Stimulated activated CD8-positive, alpha-beta memory T cell treated with anti-CD3 and anti-CD28 coated beads, Interleukin-2, amount 100 ng/mL, for 1 hour (primary cell): ENCODE measurements at regions not wholly inside any gene's neighbourhood (a gene's known extent, or its start where the extent isn't known, plus 50 kb on each side); places are given as distances from the start of the nearest gene placed in this dataset.

Source experiments
- DNase-seq, 2 donors: peaks; one replicate each; pipeline ENCODE4 v3.0.0-alpha.2; 2020; ENCODE audit warnings: low read depth in 2 of 2

GRCh38 chr5:175037820-175038219 is 313.4 kb downstream of the MSX2 start:
- no peak for DNase-seq

DNA sequence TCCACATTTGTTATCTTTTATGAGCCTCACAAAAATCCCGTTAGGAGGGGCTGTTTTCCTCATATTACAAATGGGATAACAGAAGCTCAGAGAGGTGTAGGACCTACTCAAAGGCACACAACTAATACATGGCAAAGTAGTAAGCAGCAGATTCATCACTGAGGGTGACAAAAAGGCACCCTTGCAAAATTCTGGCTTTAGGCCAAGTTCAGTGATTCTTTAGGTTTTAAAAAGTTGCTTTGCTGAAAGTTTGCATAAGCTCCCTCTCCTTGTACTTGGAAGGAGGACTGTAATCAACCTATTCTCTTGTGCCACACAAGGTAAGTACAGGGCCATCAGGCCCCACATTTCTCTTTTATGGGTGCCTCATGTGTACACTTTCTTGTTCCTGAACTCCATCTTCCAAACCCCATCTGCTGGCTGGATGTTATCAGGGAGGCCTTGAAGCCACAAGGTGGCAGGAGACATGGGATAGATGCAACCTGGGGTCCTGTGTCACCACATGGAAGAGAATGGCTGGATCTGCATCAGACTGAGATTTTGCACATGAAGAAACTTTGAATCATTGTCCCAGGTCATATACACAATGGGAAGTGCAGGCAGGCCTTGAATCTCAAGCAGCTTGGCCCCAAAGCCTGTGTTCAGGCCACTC is 311.6 kb downstream of the MSX2 start:
- no peak for DNase-seq

- DNase-seq: no peak
These were observed 310.5 kb downstream of the MSX2 start for GRCh38 chr5:175034924-175035323.

DNA sequence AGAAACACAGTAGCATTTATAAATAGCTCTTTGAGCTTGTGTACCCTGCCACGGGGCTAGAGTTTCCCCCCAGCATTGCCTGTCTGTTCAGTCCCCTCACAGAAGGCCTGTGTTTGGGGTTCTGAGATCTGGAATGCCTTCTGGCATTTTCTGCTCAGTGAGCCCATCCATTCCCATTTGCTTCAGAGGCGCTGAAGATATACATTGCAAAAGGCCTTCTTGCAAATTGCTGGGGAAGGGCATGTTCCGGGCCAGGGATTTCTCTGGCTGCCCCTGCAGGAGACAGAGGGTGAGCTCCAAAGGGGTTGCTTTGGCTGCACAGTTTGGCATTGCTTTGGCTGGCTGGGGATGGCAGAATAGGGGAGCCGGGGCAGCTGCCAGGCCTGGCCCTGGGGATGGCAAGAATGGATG is 308.4 kb downstream of the MSX2 start:
- no peak for DNase-seq

DNA sequence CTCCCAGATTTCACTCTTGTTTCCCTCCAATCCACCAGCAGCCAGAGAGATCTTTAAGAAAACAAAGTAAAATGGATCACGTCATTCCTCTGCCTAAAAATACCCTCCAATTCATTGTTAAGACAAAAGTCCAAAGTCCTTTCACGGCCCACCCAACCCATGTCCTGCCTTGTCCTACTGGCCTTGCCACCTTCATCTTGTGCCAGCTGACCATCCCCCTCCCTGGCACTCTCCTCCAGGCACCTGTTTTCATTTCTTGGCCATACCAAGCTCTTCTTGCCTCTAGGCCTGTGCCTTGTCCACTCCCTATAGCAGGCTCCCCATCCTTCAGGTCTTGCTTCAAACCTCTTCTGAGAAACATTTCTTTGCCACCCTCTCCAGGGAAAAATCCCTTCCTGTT is 307.6 kb downstream of the MSX2 start:
- no peak for DNase-seq

DNA sequence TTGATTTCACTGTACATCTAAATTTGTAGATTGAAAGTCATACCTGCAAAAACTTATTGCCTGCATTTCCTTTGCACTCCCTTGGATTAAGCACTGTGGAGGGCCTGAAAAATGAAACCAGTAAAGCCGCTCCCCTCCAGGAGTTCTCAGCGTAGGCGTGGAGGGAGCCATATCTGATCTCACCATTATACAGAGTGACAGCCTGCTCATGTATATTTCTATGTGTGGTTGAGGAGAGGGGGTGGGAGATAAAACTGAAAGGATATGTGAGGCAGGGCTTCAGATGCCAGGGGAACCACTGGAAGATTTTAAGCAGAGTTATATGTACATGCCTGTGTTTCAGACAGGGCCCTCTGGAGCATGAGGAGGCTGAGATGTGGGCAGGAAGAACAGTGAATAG is 303.0 kb downstream of the MSX2 start:
- DNase-seq: no peak

- no peak for DNase-seq
These were observed 300.7 kb downstream of the MSX2 start for GRCh38 chr5:175025077-175025476.

GRCh38 chr5:175021841-175022625 is 297.7 kb downstream of the MSX2 start:
- no peak for DNase-seq

DNA sequence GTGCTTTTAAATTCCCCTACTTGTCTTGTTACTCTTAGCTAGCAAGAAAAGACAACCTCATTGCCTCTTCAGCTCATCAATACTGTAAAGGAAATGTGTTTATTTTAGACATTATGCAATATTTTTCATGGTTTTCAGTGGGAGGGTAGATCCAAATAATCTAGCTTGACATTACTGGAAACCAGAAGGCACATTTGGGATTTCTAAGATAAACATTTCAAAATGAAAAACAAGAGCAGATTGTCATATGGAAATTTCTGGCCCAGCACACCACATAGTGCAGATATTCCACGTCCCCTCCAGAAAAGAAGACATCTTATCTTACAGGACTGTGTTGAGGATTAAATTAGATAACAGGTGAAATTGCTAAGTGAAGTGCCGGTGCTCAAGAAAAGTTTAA is 296.9 kb downstream of the MSX2 start:
- no peak for DNase-seq

- no peak for DNase-seq
These were observed 290.8 kb downstream of the MSX2 start for GRCh38 chr5:175015028-175015685.

- no peak for DNase-seq
These were observed 288.9 kb downstream of the MSX2 start for GRCh38 chr5:175013251-175013650.

GRCh38 chr5:175012267-175012666 is 287.9 kb downstream of the MSX2 start:
- no peak for DNase-seq

DNA sequence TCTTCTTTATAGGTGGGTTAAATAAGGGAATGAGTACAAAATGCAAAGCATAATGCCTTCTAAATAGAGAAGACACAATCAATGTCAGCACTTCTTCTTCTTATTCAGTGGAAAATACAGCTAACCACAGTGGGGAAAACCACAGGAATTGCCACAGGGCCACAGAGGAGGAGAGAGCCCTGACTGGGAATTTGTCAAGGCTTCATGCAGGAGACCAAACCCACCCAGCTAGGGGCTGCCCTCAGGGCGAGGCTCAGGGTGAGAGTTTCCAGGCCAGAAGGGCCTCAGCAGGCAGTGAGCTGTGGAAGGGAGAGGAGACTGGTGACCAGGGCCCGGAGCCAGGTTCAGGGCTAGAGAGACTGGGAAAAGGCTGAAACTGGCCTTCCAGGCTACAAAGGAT is 279.1 kb downstream of the MSX2 start:
- no peak for DNase-seq

DNA sequence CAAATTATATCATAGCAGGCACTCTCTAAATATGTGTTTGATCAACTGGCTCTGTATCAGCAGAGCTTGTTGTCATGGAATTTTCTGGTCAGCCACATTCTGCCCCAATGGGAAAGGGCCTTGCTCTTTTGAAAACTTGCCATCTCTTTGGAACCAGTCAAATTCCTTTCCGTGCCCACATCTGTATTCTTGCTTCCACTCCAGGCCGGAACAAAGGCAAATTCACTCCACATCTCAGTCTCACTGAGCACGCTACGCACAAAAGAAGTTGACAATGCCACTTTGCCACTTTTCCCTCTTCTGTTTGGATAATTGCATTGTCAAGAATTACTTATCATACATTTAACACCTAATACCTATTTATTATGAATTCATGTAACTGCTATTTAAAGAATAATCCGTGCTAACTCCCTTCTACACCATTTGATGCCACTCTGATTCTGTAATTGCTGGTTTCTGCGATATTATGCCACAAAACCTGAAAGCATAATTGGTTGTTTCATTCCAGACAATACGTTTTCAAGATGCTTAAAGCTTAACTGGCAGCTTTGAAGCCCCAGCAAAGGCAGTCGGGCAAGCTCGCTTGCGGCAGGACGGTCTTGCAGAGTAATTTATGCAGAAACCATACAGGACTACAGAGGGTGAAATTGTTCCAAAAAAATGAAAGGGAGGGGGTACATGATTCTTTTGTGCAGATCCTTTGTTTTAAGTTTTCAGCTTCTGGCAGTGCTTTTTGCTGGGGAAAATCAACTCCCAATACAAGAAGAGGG is 277.7 kb downstream of the MSX2 start:
- DNase-seq: no peak

- no peak for DNase-seq
These were observed 276.9 kb downstream of the MSX2 start for GRCh38 chr5:175001311-175001710.

- no peak for DNase-seq
These were observed 275.2 kb downstream of the MSX2 start for GRCh38 chr5:174999581-174999980.

- no peak for DNase-seq
These were observed 273.8 kb downstream of the MSX2 start for GRCh38 chr5:174998131-174998730.

DNA sequence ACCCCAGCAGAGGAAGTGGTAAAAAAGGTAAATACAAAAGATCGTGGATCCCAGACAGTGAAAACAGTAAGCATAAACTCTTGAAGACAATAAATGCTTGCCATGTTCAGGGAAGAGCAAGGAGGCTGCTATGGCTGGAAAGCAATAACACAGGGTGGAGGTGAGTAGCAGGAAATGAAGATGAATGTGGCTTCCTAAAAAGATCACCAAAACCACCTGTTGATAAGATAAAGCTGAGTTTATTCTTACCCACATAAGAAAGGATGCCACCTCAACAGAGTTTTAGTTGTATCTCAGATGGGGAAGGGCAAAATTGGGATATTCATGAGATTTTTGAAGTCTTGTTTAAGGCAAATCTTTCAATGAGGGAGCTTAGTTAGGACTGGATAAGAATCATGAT is 273.3 kb downstream of the MSX2 start:
- no peak for DNase-seq

DNA sequence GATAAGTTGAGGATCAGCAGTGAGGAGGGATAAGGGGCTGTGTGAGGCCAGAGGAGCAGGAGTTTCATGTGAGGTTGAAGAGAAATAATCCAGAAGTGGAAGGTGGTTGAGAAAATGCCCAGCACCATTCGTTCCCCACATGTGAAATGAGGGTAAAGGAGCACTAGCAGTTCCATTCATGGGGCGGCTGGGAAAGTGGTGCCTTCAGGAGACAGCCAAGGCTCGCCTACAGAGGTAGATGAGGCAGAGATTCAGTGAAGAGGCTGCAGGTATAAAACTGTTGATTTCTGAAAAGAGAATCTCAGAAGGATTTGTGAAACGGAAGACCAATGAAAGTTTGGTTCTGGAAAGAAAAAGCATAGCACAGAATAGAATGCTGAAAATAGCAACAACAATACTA is 272.6 kb downstream of the MSX2 start:
- DNase-seq: no peak

- no peak for DNase-seq
These were observed 271.4 kb downstream of the MSX2 start for GRCh38 chr5:174995827-174996226.

DNA sequence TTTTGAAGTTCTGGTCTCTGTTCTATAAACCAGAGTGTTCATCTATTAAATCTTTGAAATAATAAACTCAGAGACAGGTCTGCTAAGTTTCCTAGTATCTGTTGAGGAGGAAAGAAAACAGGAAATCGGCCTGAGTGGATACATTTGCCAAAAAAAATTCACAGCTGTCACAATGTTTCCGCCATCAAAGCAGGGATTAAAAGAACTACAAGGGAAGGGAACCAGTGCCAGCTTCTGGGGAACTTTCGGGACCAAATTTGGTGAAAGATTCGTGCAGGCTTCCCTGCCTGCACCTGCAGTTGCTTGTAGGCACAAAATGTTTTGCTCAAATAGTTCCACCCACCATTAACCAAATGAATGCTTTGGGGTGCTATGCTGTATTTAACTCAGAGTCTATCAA is 267.5 kb downstream of the MSX2 start:
- no peak for DNase-seq

DNA sequence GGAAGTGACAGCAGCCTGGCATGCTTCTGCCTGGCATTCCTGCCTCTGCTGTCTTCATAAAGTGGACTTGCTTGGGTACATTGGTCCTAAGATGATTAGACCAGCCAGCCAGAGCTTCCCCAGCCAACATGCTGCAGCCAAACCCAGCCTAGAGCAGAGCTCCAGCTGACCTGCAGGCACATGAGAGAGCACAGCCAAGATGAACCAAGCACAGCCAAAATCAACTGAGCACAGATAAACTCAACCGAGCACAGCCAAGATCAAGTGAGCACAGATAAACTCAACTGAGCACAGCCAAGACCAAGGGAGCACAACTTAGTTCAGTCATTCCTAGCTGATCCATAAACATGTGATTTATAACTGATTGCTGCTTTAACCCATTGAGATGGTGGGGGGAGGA is 266.5 kb downstream of the MSX2 start:
- no peak for DNase-seq
